ENCODE measurements at regions not wholly inside any gene's neighbourhood (a gene's known extent, or its start where the extent isn't known, plus 50 kb on each side); places are given as distances from the start of the nearest gene placed in this dataset.

- TF ChIP-seq STAT5B (CRISPR knock-in tag; IDR thresholded peaks at IDR 0.05), result no peak
These were observed 79.7 kb upstream of the CDIN1 start (continued) for GRCh38 chr15:36499412-36500389.

- FAIRE-seq (peak; percentile 77), DNase-seq (ENCODE audit: extremely low read depth in 1 of 4, low spot score in 3 of 4) (peak in 3 of 4 experiments; percentile 11 to 72 (median 40)), ATAC-seq (peak; percentile 95)
- H3K27me3 ChIP-seq (ENCODE audit: control insufficient read depth in 2 of 2, insufficient read depth in 2 of 2, low read length in 2 of 2), result no peaks in the 10 kb centered on the region
- H3K36me3 ChIP-seq (ENCODE audit: control insufficient read depth, insufficient read depth, low read length), result no peaks in the 10 kb centered on the region
- H3K9ac ChIP-seq (ENCODE audit: insufficient read depth in 1 of 2, low read depth in 2 of 2, low read length in 2 of 2), result no peak overlapping the region
- ChIA-PET CTCF (ENCODE audit: low intra/inter-chr PET ratio) (no interaction called here), POLR2A (no interaction called here)
- H2AFZ ChIP-seq (ENCODE audit: low read depth, low read length), result peak overlapping the region; percentile 49
- H3K79me2 ChIP-seq (ENCODE audit: control insufficient read depth, insufficient read depth, low read length), result no peaks in the 10 kb centered on the region
- no peaks in the 10 kb centered on the region for H3K9me3 ChIP-seq (replicated peaks; ENCODE audit: control insufficient read depth, insufficient read depth, low read depth, low read length)
- 6% methylated on average over 5 of the region's 5 CpGs for WGBS (ENCODE audit: insufficient coverage, low coverage, missing lambda C conversion rate)
- H3K4me2 ChIP-seq (ENCODE audit: insufficient read depth, low read length), result no peak overlapping the region
- no peak overlapping the region for H3K4me3 ChIP-seq
- no peaks in the 10 kb centered on the region for H3K9me1 ChIP-seq (ENCODE audit: control insufficient read depth, insufficient read depth, low read length)
- in situ Hi-C loops (cut with MboI) (loop anchor here (25.0 kb wide), 1 partner anchor 1386 kb away; no protein-coding TSS in a partner anchor), intact Hi-C loops (cut with micrococcal nuclease) (loop anchor here (1.0 to 10.0 kb wide), 4 partner anchors 384 to 1384 kb away; no protein-coding TSS in a partner anchor)
- no peak overlapping the region for H3K27ac ChIP-seq (ENCODE audit: extremely low read depth, low read depth, low read length)
- H3K4me1 ChIP-seq (replicated peaks in 1 of 2; ENCODE audit: control insufficient read depth in 2 of 2, insufficient read depth in 2 of 2, low read length in 2 of 2), result no peaks in the 10 kb centered on the region
- no peaks in the 10 kb centered on the region for H4K20me1 ChIP-seq (replicated peaks; ENCODE audit: control insufficient read depth, insufficient read depth, low read length)
- no TSS peak for BruUV-seq (replicated peaks)
- peak; percentile 60 to 84 (median 71) for TF ChIP-seq CTCF (IDR thresholded peaks at IDR 0.05 in 2 of 3, conservative IDR thresholded peaks at IDR 0.05 in 1 of 3; ENCODE audit: insufficient read depth in 2 of 3, low read depth in 1 of 3, low read length in 3 of 3)
- TF ChIP-seq REST (IDR thresholded peaks at IDR 0.05; ENCODE audit: borderline replicate concordance), result peak; percentile 57; the same call in 1 of the 2 replicates
- no peak for TF ChIP-seq REST (CRISPR knock-in tag; IDR thresholded peaks at IDR 0.05; ENCODE audit: low read depth)
- no peak for TF ChIP-seq ZNF133 (CRISPR knock-in tag; IDR thresholded peaks at IDR 0.05)
- TF ChIP-seq SMC3 (conservative IDR thresholded peaks at IDR 0.05; ENCODE audit: insufficient read depth, low read depth, low read length), result peak; percentile 69
- TF ChIP-seq MXI1 (IDR thresholded peaks at IDR 0.05; ENCODE audit: low read depth, low read length), result no peak
These were observed 78.3 kb upstream of the CDIN1 start for GRCh38 chr15:36501063-36501678.
